ENCODE measurements at regions not wholly inside any gene's neighbourhood (a gene's known extent, or its start where the extent isn't known, plus 50 kb on each side); places are given as distances from the start of the nearest gene placed in this dataset.

DNA sequence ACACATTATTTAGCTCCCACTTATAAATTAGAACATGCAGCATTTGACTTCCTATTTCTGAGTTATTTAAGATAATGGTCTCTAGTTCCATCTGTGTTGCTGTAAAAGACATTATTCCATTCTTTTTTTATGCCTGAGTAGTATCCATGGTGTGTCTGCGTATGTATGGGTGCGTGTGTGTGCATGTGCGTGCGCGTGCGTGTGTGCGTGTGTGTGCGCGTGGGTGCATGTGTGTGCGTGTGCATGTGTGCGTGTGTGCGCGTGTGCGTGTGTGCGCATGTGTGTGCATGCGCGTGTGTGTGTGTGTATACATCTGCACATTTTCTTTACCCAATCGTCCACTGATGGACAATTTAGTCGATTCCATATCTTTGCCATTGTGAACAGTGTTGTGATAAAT lies 479.4 kb upstream of the TMEM132C start:
- TF ChIP-seq, protein P1, sequence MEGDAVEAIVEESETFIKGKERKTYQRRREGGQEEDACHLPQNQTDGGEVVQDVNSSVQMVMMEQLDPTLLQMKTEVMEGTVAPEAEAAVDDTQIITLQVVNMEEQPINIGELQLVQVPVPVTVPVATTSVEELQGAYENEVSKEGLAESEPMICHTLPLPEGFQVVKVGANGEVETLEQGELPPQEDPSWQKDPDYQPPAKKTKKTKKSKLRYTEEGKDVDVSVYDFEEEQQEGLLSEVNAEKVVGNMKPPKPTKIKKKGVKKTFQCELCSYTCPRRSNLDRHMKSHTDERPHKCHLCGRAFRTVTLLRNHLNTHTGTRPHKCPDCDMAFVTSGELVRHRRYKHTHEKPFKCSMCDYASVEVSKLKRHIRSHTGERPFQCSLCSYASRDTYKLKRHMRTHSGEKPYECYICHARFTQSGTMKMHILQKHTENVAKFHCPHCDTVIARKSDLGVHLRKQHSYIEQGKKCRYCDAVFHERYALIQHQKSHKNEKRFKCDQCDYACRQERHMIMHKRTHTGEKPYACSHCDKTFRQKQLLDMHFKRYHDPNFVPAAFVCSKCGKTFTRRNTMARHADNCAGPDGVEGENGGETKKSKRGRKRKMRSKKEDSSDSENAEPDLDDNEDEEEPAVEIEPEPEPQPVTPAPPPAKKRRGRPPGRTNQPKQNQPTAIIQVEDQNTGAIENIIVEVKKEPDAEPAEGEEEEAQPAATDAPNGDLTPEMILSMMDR (IDR thresholded peaks at IDR 0.05): no peak
- no peak for TF ChIP-seq POLR2A (IDR thresholded peaks at IDR 0.05; ENCODE audit: low read depth)
